ENCODE measurements at regions not wholly inside any gene's neighbourhood (a gene's known extent, or its start where the extent isn't known, plus 50 kb on each side); places are given as distances from the start of the nearest gene placed in this dataset.

GRCh38 chr4:125365731-125366130 is 51.0 kb downstream of the FAT4 start:
- Mint-ChIP-seq H3K27me3 (ENCODE audit: low read depth) (no peaks in the 10 kb centered on the region), H3K9me3 (peaks cover 2 to 9% of the 10 kb centered on the region in 2 donors), H3K4me1 (ENCODE audit: low read depth) (no peaks in the 10 kb centered on the region), H3K27ac (no peak overlapping the region), H3K36me3 (ENCODE audit: insufficient read depth in 2 of 2) (no peaks in the 10 kb centered on the region), H3K4me3 (no peak overlapping the region)
- no peak for DNase-seq
- no peak for ATAC-seq (replicated peaks in 1 of 2)

- no peaks in the 10 kb centered on the region for H3K4me1 Mint-ChIP-seq (ENCODE audit: low read depth)
- no peak overlapping the region for H3K4me3 Mint-ChIP-seq
- no peak for DNase-seq
- H3K27ac Mint-ChIP-seq = no peak overlapping the region
- no peaks in the 10 kb centered on the region for H3K27me3 Mint-ChIP-seq (ENCODE audit: low read depth)
- peaks cover 2 to 6% of the 10 kb centered on the region in 2 donors for H3K9me3 Mint-ChIP-seq
- ATAC-seq (replicated peaks in 1 of 2) = no peak
- H3K36me3 Mint-ChIP-seq (ENCODE audit: insufficient read depth in 2 of 2) = no peaks in the 10 kb centered on the region
Observed at GRCh38 chr4:125368146-125368545, 53.4 kb downstream of the FAT4 start.

GRCh38 chr4:125368671-125369081 is 53.9 kb downstream of the FAT4 start:
- H3K4me1 Mint-ChIP-seq (ENCODE audit: low read depth) = no peaks in the 10 kb centered on the region
- no peak overlapping the region for H3K27ac Mint-ChIP-seq
- no peaks in the 10 kb centered on the region for H3K36me3 Mint-ChIP-seq (ENCODE audit: insufficient read depth in 2 of 2)
- H3K27me3 Mint-ChIP-seq (ENCODE audit: low read depth) = no peaks in the 10 kb centered on the region
- DNase-seq (no peak), ATAC-seq (replicated peaks in 1 of 2) (no peak)
- no peak overlapping the region for H3K4me3 Mint-ChIP-seq
- H3K9me3 Mint-ChIP-seq = peaks cover 2 to 6% of the 10 kb centered on the region in 2 donors

GRCh38 chr4:125369098-125369497 is 54.3 kb downstream of the FAT4 start:
- ATAC-seq (replicated peaks in 1 of 2) (no peak), DNase-seq (no peak)
- Mint-ChIP-seq H3K27ac (no peak overlapping the region), H3K27me3 (ENCODE audit: low read depth) (no peaks in the 10 kb centered on the region), H3K4me1 (ENCODE audit: low read depth) (no peaks in the 10 kb centered on the region), H3K9me3 (peaks cover 2 to 6% of the 10 kb centered on the region in 2 donors), H3K36me3 (ENCODE audit: insufficient read depth in 2 of 2) (no peaks in the 10 kb centered on the region), H3K4me3 (no peak overlapping the region)

GRCh38 chr4:125370478-125370877 is 55.7 kb downstream of the FAT4 start:
- Mint-ChIP-seq H3K9me3 (peaks cover 0 to 4% of the 10 kb centered on the region in 2 donors), H3K27me3 (ENCODE audit: low read depth) (no peaks in the 10 kb centered on the region), H3K4me3 (no peak overlapping the region), H3K27ac (no peak overlapping the region), H3K4me1 (ENCODE audit: low read depth) (no peaks in the 10 kb centered on the region), H3K36me3 (ENCODE audit: insufficient read depth in 2 of 2) (no peaks in the 10 kb centered on the region)
- ATAC-seq (replicated peaks in 1 of 2) = no peak
- no peak for DNase-seq

- H3K27me3 Mint-ChIP-seq (ENCODE audit: low read depth) = no peaks in the 10 kb centered on the region
- H3K27ac Mint-ChIP-seq = no peak overlapping the region
- ATAC-seq (replicated peaks in 1 of 2) (no peak), DNase-seq (no peak)
- no peaks in the 10 kb centered on the region for H3K4me1 Mint-ChIP-seq (ENCODE audit: low read depth)
- no peak overlapping the region for H3K4me3 Mint-ChIP-seq
- no peaks in the 10 kb centered on the region for H3K36me3 Mint-ChIP-seq (ENCODE audit: insufficient read depth in 2 of 2)
- H3K9me3 Mint-ChIP-seq = peaks cover 2 to 4% of the 10 kb centered on the region in 2 donors
Observed at GRCh38 chr4:125382995-125383394, 68.2 kb downstream of the FAT4 start.

- ATAC-seq (replicated peaks in 1 of 2) (no peak), DNase-seq (no peak)
- no peaks in the 10 kb centered on the region for H3K36me3 Mint-ChIP-seq (ENCODE audit: insufficient read depth in 2 of 2)
- H3K4me3 Mint-ChIP-seq = no peak overlapping the region
- H3K27me3 Mint-ChIP-seq (ENCODE audit: low read depth) = no peaks in the 10 kb centered on the region
- H3K4me1 Mint-ChIP-seq (ENCODE audit: low read depth) = no peaks in the 10 kb centered on the region
- no peak overlapping the region for H3K27ac Mint-ChIP-seq
- peaks cover 2% of the 10 kb centered on the region in 2 donors for H3K9me3 Mint-ChIP-seq
Observed at GRCh38 chr4:125387770-125388169, 73.0 kb downstream of the FAT4 start.

- Mint-ChIP-seq H3K4me1 (ENCODE audit: low read depth) (no peaks in the 10 kb centered on the region), H3K27me3 (ENCODE audit: low read depth) (no peaks in the 10 kb centered on the region), H3K9me3 (peaks cover 0 to 2% of the 10 kb centered on the region in 2 donors), H3K4me3 (no peak overlapping the region), H3K27ac (no peak overlapping the region), H3K36me3 (ENCODE audit: insufficient read depth in 2 of 2) (no peaks in the 10 kb centered on the region)
- DNase-seq (no peak), ATAC-seq (replicated peaks in 1 of 2) (no peak)
Observed at GRCh38 chr4:125388613-125389012, 73.9 kb downstream of the FAT4 start.

- ATAC-seq (replicated peaks in 1 of 2) (no peak), DNase-seq (no peak)
- Mint-ChIP-seq H3K27me3 (ENCODE audit: low read depth) (no peaks in the 10 kb centered on the region), H3K36me3 (ENCODE audit: insufficient read depth in 2 of 2) (no peaks in the 10 kb centered on the region), H3K27ac (no peak overlapping the region), H3K9me3 (peaks cover 0 to 2% of the 10 kb centered on the region in 2 donors), H3K4me3 (no peak overlapping the region), H3K4me1 (ENCODE audit: low read depth) (no peaks in the 10 kb centered on the region)
Observed at GRCh38 chr4:125389713-125390112, 75.0 kb downstream of the FAT4 start.

- no peaks in the 10 kb centered on the region for H3K4me1 Mint-ChIP-seq (ENCODE audit: low read depth)
- no peak overlapping the region for H3K27ac Mint-ChIP-seq
- H3K27me3 Mint-ChIP-seq (ENCODE audit: low read depth) = no peaks in the 10 kb centered on the region
- H3K36me3 Mint-ChIP-seq (ENCODE audit: insufficient read depth in 2 of 2) = no peaks in the 10 kb centered on the region
- no peak for DNase-seq
- no peak overlapping the region for H3K4me3 Mint-ChIP-seq
- H3K9me3 Mint-ChIP-seq = peaks cover 0 to 2% of the 10 kb centered on the region in 2 donors
- no peak for ATAC-seq (replicated peaks in 1 of 2)
Observed at GRCh38 chr4:125390126-125390525, 75.4 kb downstream of the FAT4 start.

- no peak overlapping the region for H3K27ac Mint-ChIP-seq
- H3K27me3 Mint-ChIP-seq (ENCODE audit: low read depth) = no peaks in the 10 kb centered on the region
- no peaks in the 10 kb centered on the region for H3K36me3 Mint-ChIP-seq (ENCODE audit: insufficient read depth in 2 of 2)
- DNase-seq = no peak
- no peak overlapping the region for H3K4me3 Mint-ChIP-seq
- peaks cover 0 to 2% of the 10 kb centered on the region in 2 donors for H3K9me3 Mint-ChIP-seq
- H3K4me1 Mint-ChIP-seq (ENCODE audit: low read depth) = no peaks in the 10 kb centered on the region
- ATAC-seq (replicated peaks in 1 of 2) = no peak
Observed at GRCh38 chr4:125390727-125391126, 76.0 kb downstream of the FAT4 start.

GRCh38 chr4:125392694-125393093 is 77.9 kb downstream of the FAT4 start:
- H3K4me3 Mint-ChIP-seq = no peak overlapping the region
- DNase-seq (no peak), ATAC-seq (replicated peaks in 1 of 2) (no peak)
- peaks cover 2 to 4% of the 10 kb centered on the region in 2 donors for H3K9me3 Mint-ChIP-seq
- no peaks in the 10 kb centered on the region for H3K27me3 Mint-ChIP-seq (ENCODE audit: low read depth)
- no peaks in the 10 kb centered on the region for H3K4me1 Mint-ChIP-seq (ENCODE audit: low read depth)
- no peaks in the 10 kb centered on the region for H3K36me3 Mint-ChIP-seq (ENCODE audit: insufficient read depth in 2 of 2)
- no peak overlapping the region for H3K27ac Mint-ChIP-seq

GRCh38 chr4:125393825-125394224 is 79.1 kb downstream of the FAT4 start:
- Mint-ChIP-seq H3K27me3 (ENCODE audit: low read depth) (no peaks in the 10 kb centered on the region), H3K36me3 (ENCODE audit: insufficient read depth in 2 of 2) (no peaks in the 10 kb centered on the region), H3K4me1 (ENCODE audit: low read depth) (no peaks in the 10 kb centered on the region), H3K27ac (no peak overlapping the region), H3K4me3 (no peak overlapping the region), H3K9me3 (peaks cover 2 to 4% of the 10 kb centered on the region in 2 donors)
- DNase-seq (no peak), ATAC-seq (replicated peaks in 1 of 2) (no peak)

GRCh38 chr4:125397226-125397625 is 82.5 kb downstream of the FAT4 start:
- Mint-ChIP-seq H3K27me3 (ENCODE audit: low read depth) (no peaks in the 10 kb centered on the region), H3K27ac (no peak overlapping the region), H3K4me1 (ENCODE audit: low read depth) (no peaks in the 10 kb centered on the region), H3K4me3 (no peak overlapping the region), H3K9me3 (peaks cover 2% of the 10 kb centered on the region in 2 donors), H3K36me3 (ENCODE audit: insufficient read depth in 2 of 2) (no peaks in the 10 kb centered on the region)
- no peak for DNase-seq
- ATAC-seq (replicated peaks in 1 of 2) = no peak

Measured in activated T-cell treated with anti-CD3 and anti-CD28 coated beads, Interleukin-2, amount 50 U/mL, for 72 hours (primary cell).